Stimulated activated CD8-positive, alpha-beta memory T cell treated with anti-CD3 and anti-CD28 coated beads, Interleukin-12 subunit alpha, Interleukin-12 subunit beta, amount 100 ng/mL, for 24 hours (primary cell): ENCODE measurements at regions not wholly inside any gene's neighbourhood (a gene's known extent, or its start where the extent isn't known, plus 50 kb on each side); places are given as distances from the start of the nearest gene placed in this dataset.
"Not testable (repeated sequence)": the region's sequence is repeated elsewhere in the genome, so short reads cannot be mapped to it uniquely, and the experiment has no call there.

ENCODE experiments used
- DNase-seq: peaks from one replicate; pipeline ENCODE4 v3.0.0-alpha.2; 2020; ENCODE audit errors: extremely low read depth

GRCh38 chr22:22756551-22757201 is 112.3 kb downstream of the GGTLC2 start:
- DNase-seq, result not testable (repeated sequence)

- DNase-seq, result not testable (repeated sequence)
These were observed 113.8 kb downstream of the GGTLC2 start for GRCh38 chr22:22758101-22758807.

- no peak for DNase-seq
These were observed 115.0 kb downstream of the GGTLC2 start for GRCh38 chr22:22759371-22759770.

- no peak for DNase-seq
These were observed 115.6 kb downstream of the GGTLC2 start for GRCh38 chr22:22759889-22760546.

GRCh38 chr22:22761606-22761962 is 117.2 kb downstream of the GGTLC2 start:
- no peak for DNase-seq

GRCh38 chr22:22761963-22762772 is 117.8 kb downstream of the GGTLC2 start:
- DNase-seq, result no peak

GRCh38 chr22:22763512-22763911 is 119.1 kb downstream of the GGTLC2 start:
- DNase-seq, result no peak

- DNase-seq, result no peak
These were observed 119.7 kb downstream of the GGTLC2 start for GRCh38 chr22:22764085-22764484.

GRCh38 chr22:22767876-22768602 is 119.6 kb upstream of the IGLL5 start:
- no peak for DNase-seq

- DNase-seq, result no peak
These were observed 118.7 kb upstream of the IGLL5 start for GRCh38 chr22:22768885-22769284.

- DNase-seq, result no peak
These were observed 118.0 kb upstream of the IGLL5 start for GRCh38 chr22:22769434-22770279.

- DNase-seq, result no peak
These were observed 117.2 kb upstream of the IGLL5 start for GRCh38 chr22:22770280-22770871.

- DNase-seq, result no peak
These were observed 116.7 kb upstream of the IGLL5 start for GRCh38 chr22:22770881-22771280.

- DNase-seq, result no peak
These were observed 115.8 kb upstream of the IGLL5 start for GRCh38 chr22:22771696-22772377.

GRCh38 chr22:22772396-22772795 is 115.2 kb upstream of the IGLL5 start:
- DNase-seq, result no peak

- no peak for DNase-seq
These were observed 114.7 kb upstream of the IGLL5 start for GRCh38 chr22:22772883-22773282.

- DNase-seq, result no peak
These were observed 114.2 kb upstream of the IGLL5 start for GRCh38 chr22:22773427-22773826.

- no peak for DNase-seq
These were observed 113.5 kb upstream of the IGLL5 start for GRCh38 chr22:22773979-22774604.

- not testable (repeated sequence) for DNase-seq
These were observed 112.9 kb upstream of the IGLL5 start for GRCh38 chr22:22774762-22775161.
